Transverse colon (tissue), 4 donors: ENCODE measurements at regions not wholly inside any gene's neighbourhood (a gene's known extent, or its start where the extent isn't known, plus 50 kb on each side); places are given as distances from the start of the nearest gene placed in this dataset.

Source experiments
- CTCF ChIP-seq, 5 experiments: fragments of 200-600 bp in 3 of 5; fragments of 450-650 bp in 2 of 5; sonication (generic) in 3 of 5; IDR thresholded peaks; 1 replicate in 2 of 5; 2 replicates in 3 of 5; pipeline ENCODE4 v1.5.1; 2016 to 2017; ENCODE audit warnings: antibody characterized with exemption in 5 of 5, inconsistent platforms in 3 of 5, mild to moderate bottlenecking in 2 of 5, moderate library complexity in 1 of 5
- EP300 ChIP-seq: sonication (generic); formaldehyde crosslinking; IDR thresholded peaks from one replicate; pipeline ENCODE4 v1.6.1; 2017; ENCODE audit warnings: antibody characterized with exemption, low read depth
- POLR2A ChIP-seq: fragments of 450-650 bp; IDR thresholded peaks from one replicate; pipeline ENCODE4 v1.6.1; 2016; ENCODE audit warnings: antibody characterized with exemption, mild to moderate bottlenecking, moderate library complexity
- POLR2AphosphoS5 ChIP-seq, 3 donors: sonication (generic); formaldehyde crosslinking; IDR thresholded peaks; one replicate each; pipeline ENCODE4 v1.6.1; 2016; ENCODE audit warnings: antibody characterized with exemption in 3 of 3

- TF ChIP-seq CTCF (IDR thresholded peaks at IDR 0.05) (no peak), POLR2A (no peak), EP300 (no peak), POLR2AphosphoS5 (IDR thresholded peaks at IDR 0.05) (no peak)
These were observed 346.1 kb downstream of the SLITRK1 start for GRCh38 chr13:83536153-83536552.
